Chondrocyte (in vitro differentiated cells): ENCODE measurements at regions not wholly inside any gene's neighbourhood (a gene's known extent, or its start where the extent isn't known, plus 50 kb on each side); places are given as distances from the start of the nearest gene placed in this dataset.

Experiments
- DNase-seq: peaks from one replicate; pipeline ENCODE4 v3.0.0; 2021; ENCODE audit warnings: mixed read lengths, low spot score
- H3K27ac Mint-ChIP-seq: one replicate; pipeline ENCODE4 v1.8.0; 2021; ENCODE audit warnings: mild to moderate bottlenecking, moderate library complexity, mixed read lengths; ENCODE audit not compliant: unreplicated experiment
- H3K27me3 Mint-ChIP-seq: 2 replicates; pipeline ENCODE4 v1.8.0; 2021; ENCODE audit warnings: low read depth, mixed read lengths
- H3K36me3 Mint-ChIP-seq: 2 replicates; pipeline ENCODE4 v1.8.0; 2021; ENCODE audit warnings: low read depth, mixed read lengths
- H3K4me1 Mint-ChIP-seq: 2 replicates; pipeline ENCODE4 v1.8.0; 2021; ENCODE audit warnings: low read depth, mild to moderate bottlenecking, mixed read lengths
- H3K4me3 Mint-ChIP-seq: one replicate; pipeline ENCODE4 v1.8.0; 2021; ENCODE audit warnings: mild to moderate bottlenecking, moderate library complexity, mixed read lengths; ENCODE audit not compliant: unreplicated experiment
- H3K9me3 Mint-ChIP-seq: 2 replicates; pipeline ENCODE4 v1.8.0; 2021; ENCODE audit warnings: low read depth, mixed read lengths
- CTCF ChIP-seq: fragments of 200-600 bp; sonication (generic); IDR thresholded peaks from 2 replicates; pipeline ENCODE4 v1.5.0; 2021; ENCODE audit warnings: antibody characterized with exemption, mild to moderate bottlenecking, moderate library complexity

- H3K27ac Mint-ChIP-seq: no peak overlapping the region
- DNase-seq: no peak
- no peak overlapping the region for H3K4me3 Mint-ChIP-seq
- H3K4me1 Mint-ChIP-seq: peaks cover 5% of the 10 kb centered on the region
- TF ChIP-seq CTCF: no peak
- peaks cover 18% of the 10 kb centered on the region for H3K36me3 Mint-ChIP-seq
- peaks cover 47% of the 10 kb centered on the region for H3K27me3 Mint-ChIP-seq
- H3K9me3 Mint-ChIP-seq: peaks cover 33% of the 10 kb centered on the region
These were observed 180.2 kb upstream of the HES1 start for GRCh38 chr3:193955719-193956118.

- Mint-ChIP-seq H3K4me3 (no peak overlapping the region), H3K9me3 (peaks cover 12% of the 10 kb centered on the region), H3K36me3 (peaks cover 6% of the 10 kb centered on the region), H3K27me3 (peaks cover 68% of the 10 kb centered on the region), H3K4me1 (peaks cover 16% of the 10 kb centered on the region), H3K27ac (no peak overlapping the region)
- no peak for DNase-seq
- no peak for TF ChIP-seq CTCF
These were observed 176.1 kb upstream of the HES1 start for GRCh38 chr3:193959861-193960260.

- H3K27ac Mint-ChIP-seq: no peak overlapping the region
- H3K27me3 Mint-ChIP-seq: peaks cover 76% of the 10 kb centered on the region
- H3K4me3 Mint-ChIP-seq: no peak overlapping the region
These were observed 175.3 kb upstream of the HES1 start for GRCh38 chr3:193960487-193961274.

GRCh38 chr3:193962986-193963685 is 172.8 kb upstream of the HES1 start:
- Mint-ChIP-seq H3K4me3 (no peak overlapping the region), H3K9me3 (no peaks in the 10 kb centered on the region), H3K27ac (no peak overlapping the region), H3K4me1 (peaks cover 16% of the 10 kb centered on the region), H3K36me3 (peaks cover 2% of the 10 kb centered on the region), H3K27me3 (peaks cover 76% of the 10 kb centered on the region)
- DNase-seq: no peak
- TF ChIP-seq CTCF: no peak

More at GRCh38 chr3:193960487-193961274, 175.3 kb upstream of the HES1 start:
- peaks cover 4% of the 10 kb centered on the region for H3K36me3 Mint-ChIP-seq
- H3K9me3 Mint-ChIP-seq: peaks cover 5% of the 10 kb centered on the region
- no peak for DNase-seq
- no peak for TF ChIP-seq CTCF
- peaks cover 16% of the 10 kb centered on the region for H3K4me1 Mint-ChIP-seq

GRCh38 chr3:193963808-193964516 is 172.0 kb upstream of the HES1 start:
- Mint-ChIP-seq H3K27ac (no peak overlapping the region), H3K4me3 (no peak overlapping the region), H3K36me3 (peaks cover 2% of the 10 kb centered on the region), H3K9me3 (no peaks in the 10 kb centered on the region), H3K27me3 (peaks cover 73% of the 10 kb centered on the region), H3K4me1 (peaks cover 16% of the 10 kb centered on the region)
- no peak for DNase-seq
- TF ChIP-seq CTCF: no peak
